HG03439 (cell line): ENCODE measurements at regions not wholly inside any gene's neighbourhood (a gene's known extent, or its start where the extent isn't known, plus 50 kb on each side); places are given as distances from the start of the nearest gene placed in this dataset.
"Not testable (repeated sequence)": the region's sequence is repeated elsewhere in the genome, so short reads cannot be mapped to it uniquely, and the experiment has no call there.

Experiments
- ATAC-seq: cut with Tn5 transposase; IDR thresholded peaks from one replicate; pipeline ENCODE4 v1.9.1; 2021; ENCODE audit warnings: mild to moderate bottlenecking, moderate library complexity; ENCODE audit not compliant: unreplicated experiment

- ATAC-seq, result no peak
Measured at GRCh38 chr2:149885946-149886345, 298.4 kb upstream of the MMADHC start.

GRCh38 chr2:149885468-149885867, 297.9 kb upstream of the MMADHC start:
- no peak for ATAC-seq

- ATAC-seq, result no peak
Measured at GRCh38 chr2:149884871-149885270, 297.3 kb upstream of the MMADHC start.

- no peak for ATAC-seq
Measured at GRCh38 chr2:149877913-149878312, 290.3 kb upstream of the MMADHC start.

GRCh38 chr2:149877074-149877473, 289.5 kb upstream of the MMADHC start:
- ATAC-seq, result no peak

- no peak for ATAC-seq
Measured at GRCh38 chr2:149873936-149874335, 286.4 kb upstream of the MMADHC start.

- ATAC-seq, result no peak
Measured at GRCh38 chr2:149872638-149873150, 285.1 kb upstream of the MMADHC start.

- ATAC-seq, result no peak
Measured at GRCh38 chr2:149872041-149872440, 284.5 kb upstream of the MMADHC start.

GRCh38 chr2:149871091-149871885, 283.7 kb upstream of the MMADHC start:
- ATAC-seq, result no peak

GRCh38 chr2:149863227-149863626, 275.7 kb upstream of the MMADHC start:
- no peak for ATAC-seq

- no peak for ATAC-seq
Measured at GRCh38 chr2:149861034-149861433, 273.5 kb upstream of the MMADHC start.

- ATAC-seq, result no peak
Measured at GRCh38 chr2:149860276-149860921, 272.8 kb upstream of the MMADHC start.

GRCh38 chr2:149858901-149859634, 271.5 kb upstream of the MMADHC start:
- ATAC-seq, result no peak

GRCh38 chr2:149858216-149858615, 270.6 kb upstream of the MMADHC start:
- ATAC-seq, result no peak

- no peak for ATAC-seq
Measured at GRCh38 chr2:149857344-149857743, 269.8 kb upstream of the MMADHC start.

GRCh38 chr2:149855859-149856258, 268.3 kb upstream of the MMADHC start:
- ATAC-seq, result not testable (repeated sequence)

- ATAC-seq, result no peak
Measured at GRCh38 chr2:149849591-149849990, 262.0 kb upstream of the MMADHC start.

- no peak for ATAC-seq
Measured at GRCh38 chr2:149849136-149849535, 261.6 kb upstream of the MMADHC start.

GRCh38 chr2:149841396-149841795, 253.8 kb upstream of the MMADHC start:
- ATAC-seq, result no peak

GRCh38 chr2:149832324-149832723, 244.7 kb upstream of the MMADHC start:
- ATAC-seq, result no peak

- ATAC-seq, result no peak
Measured at GRCh38 chr2:149828520-149829210, 241.1 kb upstream of the MMADHC start.
